Erythroblast (primary cell): ENCODE measurements at regions not wholly inside any gene's neighbourhood (a gene's known extent, or its start where the extent isn't known, plus 50 kb on each side); places are given as distances from the start of the nearest gene placed in this dataset.

Source experiments
- GATA1 ChIP-seq: IDR thresholded peaks from 2 replicates; pipeline ENCODE4 v1.6.1; 2011; ENCODE audit warnings: low read depth, mild to moderate bottlenecking, control low read depth, low read length, moderate library complexity
- POLR2A ChIP-seq: IDR thresholded peaks from 2 replicates; pipeline ENCODE4 v1.6.1; 2011; ENCODE audit warnings: mild to moderate bottlenecking, low read length

DNA sequence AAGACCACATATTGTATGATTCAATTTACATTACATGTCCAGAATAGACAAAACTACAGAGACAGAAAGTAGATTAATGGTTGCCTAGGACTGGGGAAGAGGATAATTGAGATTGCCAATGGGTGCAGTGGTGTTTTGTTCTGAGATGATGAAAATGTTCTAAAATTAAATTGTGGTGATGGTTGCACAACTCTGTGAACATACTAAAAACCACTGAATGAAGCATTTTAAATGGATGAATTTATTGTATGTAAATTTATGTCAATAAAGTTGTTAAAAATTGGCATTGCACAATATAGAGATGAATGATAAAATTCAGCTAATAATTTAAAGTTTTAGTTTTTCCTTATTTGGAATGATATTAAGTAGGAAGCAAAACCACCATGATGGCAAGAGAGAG lies 109.5 kb upstream of the NR4A3 start:
- TF ChIP-seq POLR2A (no peak), GATA1 (no peak)
